Neural cell (in vitro differentiated cells): ENCODE measurements at regions not wholly inside any gene's neighbourhood (a gene's known extent, or its start where the extent isn't known, plus 50 kb on each side); places are given as distances from the start of the nearest gene placed in this dataset.

Source experiments
- EP300 ChIP-seq: fragments of 450-650 bp; conservative IDR thresholded peaks from 2 replicates; pipeline ENCODE4 v1.6.1; 2014; ENCODE audit warnings: antibody characterized with exemption, mild to moderate bottlenecking, moderate library complexity; ENCODE audit not compliant: poor library complexity, severe bottlenecking
- EZH2 ChIP-seq: fragments of 200-600, 300-800 bp; shearing (Covaris generic), sonication (generic); IDR thresholded peaks from 2 replicates; pipeline ENCODE4 v1.6.1; 2014; ENCODE audit warnings: antibody characterized with exemption, low read length, borderline replicate concordance, mild to moderate bottlenecking; ENCODE audit not compliant: insufficient read depth, poor library complexity, severe bottlenecking
- POLR2AphosphoS5 ChIP-seq: IDR thresholded peaks from 2 replicates; pipeline ENCODE4 v1.6.1; 2012
- TF ChIP-seq, protein P1 (sequence below): fragments of 450-650 bp; IDR thresholded peaks from 2 replicates; pipeline ENCODE4 v1.5.1; 2014; ENCODE audit warnings: antibody characterized with exemption, mild to moderate bottlenecking, moderate library complexity; ENCODE audit not compliant: poor library complexity, severe bottlenecking
- TF ChIP-seq, protein P2 (sequence below): IDR thresholded peaks from 2 replicates; pipeline ENCODE4 v1.6.1; 2012; ENCODE audit warnings: borderline replicate concordance

DNA sequence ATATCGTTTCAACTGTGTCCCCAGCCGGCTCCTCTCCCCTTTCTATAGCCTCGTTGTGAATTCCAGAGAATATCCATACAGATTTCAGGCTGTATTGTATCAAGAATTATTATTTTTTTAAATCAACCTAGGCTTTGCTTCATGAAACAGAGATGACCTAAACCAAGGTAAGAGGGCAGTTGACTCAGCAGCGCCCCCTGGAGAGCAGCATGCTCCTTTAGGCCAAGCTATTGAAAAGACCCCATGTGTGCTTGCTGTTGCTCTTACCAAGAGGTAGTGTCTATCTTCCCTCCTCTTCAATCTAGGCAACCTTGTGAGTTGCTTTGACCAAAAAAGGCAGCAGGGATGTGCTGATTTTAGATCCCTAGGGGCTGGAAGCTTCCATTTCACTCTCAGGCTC, 426.7 kb upstream of the SMIM21 start:
- TF ChIP-seq, protein P1, sequence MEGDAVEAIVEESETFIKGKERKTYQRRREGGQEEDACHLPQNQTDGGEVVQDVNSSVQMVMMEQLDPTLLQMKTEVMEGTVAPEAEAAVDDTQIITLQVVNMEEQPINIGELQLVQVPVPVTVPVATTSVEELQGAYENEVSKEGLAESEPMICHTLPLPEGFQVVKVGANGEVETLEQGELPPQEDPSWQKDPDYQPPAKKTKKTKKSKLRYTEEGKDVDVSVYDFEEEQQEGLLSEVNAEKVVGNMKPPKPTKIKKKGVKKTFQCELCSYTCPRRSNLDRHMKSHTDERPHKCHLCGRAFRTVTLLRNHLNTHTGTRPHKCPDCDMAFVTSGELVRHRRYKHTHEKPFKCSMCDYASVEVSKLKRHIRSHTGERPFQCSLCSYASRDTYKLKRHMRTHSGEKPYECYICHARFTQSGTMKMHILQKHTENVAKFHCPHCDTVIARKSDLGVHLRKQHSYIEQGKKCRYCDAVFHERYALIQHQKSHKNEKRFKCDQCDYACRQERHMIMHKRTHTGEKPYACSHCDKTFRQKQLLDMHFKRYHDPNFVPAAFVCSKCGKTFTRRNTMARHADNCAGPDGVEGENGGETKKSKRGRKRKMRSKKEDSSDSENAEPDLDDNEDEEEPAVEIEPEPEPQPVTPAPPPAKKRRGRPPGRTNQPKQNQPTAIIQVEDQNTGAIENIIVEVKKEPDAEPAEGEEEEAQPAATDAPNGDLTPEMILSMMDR, result no peak
- no peak for TF ChIP-seq EZH2
- TF ChIP-seq, protein P2, sequence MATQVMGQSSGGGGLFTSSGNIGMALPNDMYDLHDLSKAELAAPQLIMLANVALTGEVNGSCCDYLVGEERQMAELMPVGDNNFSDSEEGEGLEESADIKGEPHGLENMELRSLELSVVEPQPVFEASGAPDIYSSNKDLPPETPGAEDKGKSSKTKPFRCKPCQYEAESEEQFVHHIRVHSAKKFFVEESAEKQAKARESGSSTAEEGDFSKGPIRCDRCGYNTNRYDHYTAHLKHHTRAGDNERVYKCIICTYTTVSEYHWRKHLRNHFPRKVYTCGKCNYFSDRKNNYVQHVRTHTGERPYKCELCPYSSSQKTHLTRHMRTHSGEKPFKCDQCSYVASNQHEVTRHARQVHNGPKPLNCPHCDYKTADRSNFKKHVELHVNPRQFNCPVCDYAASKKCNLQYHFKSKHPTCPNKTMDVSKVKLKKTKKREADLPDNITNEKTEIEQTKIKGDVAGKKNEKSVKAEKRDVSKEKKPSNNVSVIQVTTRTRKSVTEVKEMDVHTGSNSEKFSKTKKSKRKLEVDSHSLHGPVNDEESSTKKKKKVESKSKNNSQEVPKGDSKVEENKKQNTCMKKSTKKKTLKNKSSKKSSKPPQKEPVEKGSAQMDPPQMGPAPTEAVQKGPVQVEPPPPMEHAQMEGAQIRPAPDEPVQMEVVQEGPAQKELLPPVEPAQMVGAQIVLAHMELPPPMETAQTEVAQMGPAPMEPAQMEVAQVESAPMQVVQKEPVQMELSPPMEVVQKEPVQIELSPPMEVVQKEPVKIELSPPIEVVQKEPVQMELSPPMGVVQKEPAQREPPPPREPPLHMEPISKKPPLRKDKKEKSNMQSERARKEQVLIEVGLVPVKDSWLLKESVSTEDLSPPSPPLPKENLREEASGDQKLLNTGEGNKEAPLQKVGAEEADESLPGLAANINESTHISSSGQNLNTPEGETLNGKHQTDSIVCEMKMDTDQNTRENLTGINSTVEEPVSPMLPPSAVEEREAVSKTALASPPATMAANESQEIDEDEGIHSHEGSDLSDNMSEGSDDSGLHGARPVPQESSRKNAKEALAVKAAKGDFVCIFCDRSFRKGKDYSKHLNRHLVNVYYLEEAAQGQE, result no peak
- TF ChIP-seq EP300, result no peak
- TF ChIP-seq POLR2AphosphoS5, result no peak
